CD4-positive, alpha-beta memory T cell (primary cell): ENCODE measurements at regions not wholly inside any gene's neighbourhood (a gene's known extent, or its start where the extent isn't known, plus 50 kb on each side); places are given as distances from the start of the nearest gene placed in this dataset.

Source experiments
- CTCF ChIA-PET: fragments of 350-600 bp; sonication (Branson Sonifier 250); formaldehyde crosslinking; loops from one replicate; lab custom pipeline; 2021; ENCODE audit warnings: inconsistent platforms; ENCODE audit not compliant: partially characterized antibody; lab: Charles Lee
- POLR2A ChIA-PET: fragments of 350-600 bp; sonication (Branson Sonifier 250); formaldehyde crosslinking; loops from one replicate; lab custom pipeline; 2021; ENCODE audit not compliant: partially characterized antibody; lab: Charles Lee
- DNase-seq, 5 donors: peaks; one replicate each; pipeline versions ENCODE4 v3.0.0 to v3.0.0-alpha.2; 2020 to 2022; ENCODE audit warnings: mixed read lengths in 1 of 5
- H3K27ac ChIP-seq: one replicate; pipeline ENCODE4 v1.7.0; 2013; ENCODE audit warnings: low read depth, low read length
- H3K27me3 ChIP-seq: 2 replicates; pipeline ENCODE4 v1.7.0; 2013; ENCODE audit warnings: mild to moderate bottlenecking, low read length, moderate library complexity; ENCODE audit not compliant: insufficient read depth
- H3K36me3 ChIP-seq: 2 replicates; pipeline ENCODE4 v1.7.0; 2013; ENCODE audit warnings: mild to moderate bottlenecking, low read length, moderate library complexity; ENCODE audit not compliant: insufficient read depth
- H3K4me1 ChIP-seq: 2 replicates; pipeline ENCODE4 v1.7.0; 2013; ENCODE audit warnings: mild to moderate bottlenecking, low read length, moderate library complexity; ENCODE audit not compliant: insufficient read depth
- H3K4me3 ChIP-seq, 2 donors: one replicate each; pipeline ENCODE4 v1.7.0; 2013; ENCODE audit warnings: low read length in 2 of 2, mild to moderate bottlenecking in 1 of 2
- H3K9me3 ChIP-seq, 2 donors: one replicate each; pipeline ENCODE4 v1.7.0; 2013; ENCODE audit warnings: low read length in 2 of 2, control low read depth in 1 of 2; ENCODE audit not compliant: control insufficient read depth in 1 of 2
- H3K27ac Mint-ChIP-seq, 7 donors: one replicate each; pipeline ENCODE4 v1.8.0; 2020 to 2021; ENCODE audit warnings: mixed read lengths in 7 of 7, mild to moderate bottlenecking in 6 of 7, inconsistent platforms in 3 of 7, moderate library complexity in 3 of 7
- H3K27me3 Mint-ChIP-seq, 2 donors: one replicate each; pipeline ENCODE4 v1.8.0; 2020 to 2021; ENCODE audit warnings: mixed read lengths in 2 of 2
- H3K36me3 Mint-ChIP-seq, 2 donors: one replicate each; pipeline ENCODE4 v1.8.0; 2020 to 2021; ENCODE audit warnings: mixed read lengths in 2 of 2, inconsistent platforms in 1 of 2, mild to moderate bottlenecking in 1 of 2
- H3K4me1 Mint-ChIP-seq, 4 donors: one replicate each; pipeline ENCODE4 v1.8.0; 2020 to 2021; ENCODE audit warnings: mixed read lengths in 4 of 4, mild to moderate bottlenecking in 1 of 4
- H3K4me3 Mint-ChIP-seq, 8 donors: one replicate each; pipeline ENCODE4 v1.8.0; 2020 to 2021; ENCODE audit warnings: mixed read lengths in 8 of 8, mild to moderate bottlenecking in 7 of 8, moderate library complexity in 6 of 8, inconsistent platforms in 3 of 8
- H3K9me3 Mint-ChIP-seq, 8 donors: one replicate each; pipeline ENCODE4 v1.8.0; 2020 to 2021; ENCODE audit warnings: mixed read lengths in 8 of 8, mild to moderate bottlenecking in 5 of 8, inconsistent platforms in 3 of 8, moderate library complexity in 1 of 8
- intact Hi-C: fragments of 100-400 bp; cut with micrococcal nuclease; formaldehyde crosslinking; loops from one replicate; pipeline ENCODE4 v1.15.1; 2023

DNA sequence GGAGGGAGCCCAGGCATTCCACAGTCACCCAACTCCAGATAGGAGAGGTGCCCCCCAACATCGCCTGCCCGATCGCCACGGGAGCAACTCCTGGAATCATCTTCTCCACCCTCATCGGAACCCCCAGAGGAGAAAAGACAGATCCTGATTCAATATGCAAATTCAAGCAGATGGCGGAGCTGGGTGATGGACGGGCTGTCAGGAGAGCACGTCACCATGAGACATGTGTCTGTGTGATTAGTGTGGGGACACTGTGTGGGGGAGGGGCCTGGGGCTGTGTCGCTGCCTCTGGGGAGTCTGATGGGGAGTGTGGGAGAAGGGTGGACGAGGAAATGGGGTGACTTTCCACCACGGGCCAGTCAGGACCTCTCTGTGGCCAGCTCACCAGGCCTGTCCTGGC, 90.2 kb upstream of the CSF3R start:
- ChIA-PET CTCF (interaction anchor here (1.2 to 4.1 kb wide), 2 partner anchors 13 to 863 kb away, joined by 3 to 28 read pairs; no protein-coding TSS in a partner anchor), POLR2A (no interaction called here)
- H3K27ac Mint-ChIP-seq = peak overlapping the region in 1 of 7 donors; percentile 30
- H3K4me1 ChIP-seq = no peaks in the 10 kb centered on the region
- no peaks in the 10 kb centered on the region for H3K4me1 Mint-ChIP-seq
- H3K27ac ChIP-seq = no peak overlapping the region
- no peaks in the 10 kb centered on the region for H3K9me3 ChIP-seq
- H3K27me3 Mint-ChIP-seq = peaks cover 17 to 31% of the 10 kb centered on the region in 2 donors
- no peaks in the 10 kb centered on the region for H3K9me3 Mint-ChIP-seq
- H3K27me3 ChIP-seq = peaks cover 5% of the 10 kb centered on the region
- no peaks in the 10 kb centered on the region for H3K36me3 Mint-ChIP-seq
- no peak overlapping the region for H3K4me3 Mint-ChIP-seq
- intact Hi-C loops = loop anchor here (10.0 kb wide), 1 partner anchor 1112 kb away; no protein-coding TSS in a partner anchor
- H3K36me3 ChIP-seq = no peaks in the 10 kb centered on the region
- no peak overlapping the region for H3K4me3 ChIP-seq
- no peak for DNase-seq

DNA sequence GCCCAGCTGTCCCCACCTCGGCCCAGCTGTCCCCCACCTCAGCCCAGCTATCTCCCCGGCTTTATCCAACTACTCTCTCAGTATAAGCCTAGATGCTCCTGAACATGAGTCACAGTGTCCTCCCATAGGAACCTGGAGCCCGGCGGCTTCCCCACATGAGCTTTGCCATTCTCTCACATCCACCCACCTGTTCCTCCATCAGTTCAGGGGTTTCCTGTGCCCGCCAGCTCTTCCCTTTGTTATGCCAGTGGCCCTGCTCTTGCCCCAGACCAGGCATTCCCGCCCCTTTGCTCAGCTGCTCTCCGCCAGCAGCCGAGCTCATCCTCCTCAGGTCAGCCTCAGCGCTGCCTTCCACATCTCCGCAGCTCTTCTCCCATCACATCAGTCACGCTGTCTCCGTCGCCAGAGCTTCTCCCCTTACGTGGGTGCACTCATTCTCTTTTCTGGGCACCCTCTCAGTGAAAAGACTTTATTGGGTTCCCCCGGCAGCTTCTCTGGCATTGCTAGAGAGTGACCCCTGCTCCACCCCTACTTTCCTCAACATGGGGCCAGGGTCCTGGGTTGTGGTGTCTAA, 89.5 kb upstream of the CSF3R start:
- Histone ChIP-seq H3K9me3 (no peaks in the 10 kb centered on the region), H3K4me3 (no peak overlapping the region), H3K27me3 (peaks cover 5% of the 10 kb centered on the region), H3K27ac (no peak overlapping the region), H3K36me3 (no peaks in the 10 kb centered on the region), H3K4me1 (no peaks in the 10 kb centered on the region)
- Mint-ChIP-seq H3K27ac (no peak overlapping the region), H3K4me1 (no peaks in the 10 kb centered on the region), H3K9me3 (no peaks in the 10 kb centered on the region), H3K36me3 (no peaks in the 10 kb centered on the region), H3K27me3 (peaks cover 17 to 31% of the 10 kb centered on the region in 2 donors), H3K4me3 (no peak overlapping the region)
- DNase-seq = no peak
- ChIA-PET CTCF (no interaction called here), POLR2A (no interaction called here)
- intact Hi-C loops = loop anchor here (10.0 kb wide), 1 partner anchor 1113 kb away; no protein-coding TSS in a partner anchor

GRCh38 chr1:36571106-36571505, 88.4 kb upstream of the CSF3R start:
- H3K27me3 ChIP-seq = peaks cover 5% of the 10 kb centered on the region
- H3K36me3 Mint-ChIP-seq = no peaks in the 10 kb centered on the region
- no peak overlapping the region for H3K4me3 Mint-ChIP-seq
- H3K4me1 Mint-ChIP-seq = no peaks in the 10 kb centered on the region
- no peaks in the 10 kb centered on the region for H3K9me3 ChIP-seq
- H3K9me3 Mint-ChIP-seq = no peaks in the 10 kb centered on the region
- no peak overlapping the region for H3K4me3 ChIP-seq
- peaks cover 17 to 31% of the 10 kb centered on the region in 2 donors for H3K27me3 Mint-ChIP-seq
- no peak for DNase-seq
- intact Hi-C loops = loop anchor here (10.0 kb wide), 1 partner anchor 1114 kb away; no protein-coding TSS in a partner anchor
- no peak overlapping the region for H3K27ac ChIP-seq
- no peaks in the 10 kb centered on the region for H3K4me1 ChIP-seq
- no peaks in the 10 kb centered on the region for H3K36me3 ChIP-seq
- CTCF ChIA-PET = interaction anchor here (0.7 to 0.8 kb wide), 2 partner anchors 10 to 19 kb away, joined by 3 read pairs; no protein-coding TSS in a partner anchor
- no peak overlapping the region for H3K27ac Mint-ChIP-seq
- POLR2A ChIA-PET = no interaction called here

DNA sequence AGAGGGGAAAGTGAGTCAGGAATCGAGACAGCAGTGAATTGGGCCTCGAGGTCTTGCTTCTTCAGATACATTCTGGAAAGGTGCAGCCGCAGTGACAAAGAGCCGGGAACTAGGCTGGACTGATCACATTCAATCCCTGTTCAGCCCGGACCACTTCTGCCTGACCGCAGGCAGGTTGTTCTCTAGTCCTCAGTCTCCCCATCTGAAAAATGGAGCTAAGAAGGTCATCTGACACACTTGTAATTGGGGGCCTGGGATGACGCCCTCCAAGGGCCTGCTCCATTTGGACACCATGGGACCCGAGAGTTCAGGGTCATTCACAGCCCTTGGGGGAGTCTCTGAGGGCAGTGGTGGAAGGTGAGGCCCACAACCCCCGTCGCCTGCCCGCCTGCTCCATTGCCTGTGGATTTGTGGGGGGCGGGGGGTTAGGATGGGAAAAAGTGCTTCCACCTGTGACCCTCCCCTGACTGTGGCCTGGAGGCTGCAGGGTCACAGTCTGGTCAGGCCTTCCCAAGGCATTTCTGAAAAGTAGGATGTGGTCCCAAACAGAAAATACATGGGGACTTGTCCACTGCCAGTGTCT, 87.9 kb upstream of the CSF3R start:
- H3K9me3 Mint-ChIP-seq = no peaks in the 10 kb centered on the region
- intact Hi-C loops = loop anchor here (10.0 kb wide), 1 partner anchor 1114 kb away; no protein-coding TSS in a partner anchor
- POLR2A ChIA-PET = no interaction called here

GRCh38 chr1:36570006-36570405, 87.3 kb upstream of the CSF3R start:
- H3K4me3 Mint-ChIP-seq = no peak overlapping the region
- no peaks in the 10 kb centered on the region for H3K9me3 ChIP-seq
- peaks cover 5% of the 10 kb centered on the region for H3K27me3 ChIP-seq
- no peaks in the 10 kb centered on the region for H3K4me1 ChIP-seq
- H3K27ac ChIP-seq = no peak overlapping the region
- no peak overlapping the region for H3K27ac Mint-ChIP-seq
- H3K27me3 Mint-ChIP-seq = peaks cover 15 to 23% of the 10 kb centered on the region in 2 donors
- no peaks in the 10 kb centered on the region for H3K9me3 Mint-ChIP-seq
- no peaks in the 10 kb centered on the region for H3K4me1 Mint-ChIP-seq
- H3K36me3 Mint-ChIP-seq = no peaks in the 10 kb centered on the region
- no peak overlapping the region for H3K4me3 ChIP-seq
- H3K36me3 ChIP-seq = no peaks in the 10 kb centered on the region
- intact Hi-C loops = loop anchor here (10.0 kb wide), 1 partner anchor 1115 kb away; no protein-coding TSS in a partner anchor
- no peak for DNase-seq
- ChIA-PET CTCF (interaction anchor here (0.8 kb wide), 1 partner anchor 18 kb away, joined by 3 read pairs; no protein-coding TSS in a partner anchor), POLR2A (no interaction called here)

More for the DNA sequence above, 87.9 kb upstream of the CSF3R start:
- no peak overlapping the region for H3K27ac Mint-ChIP-seq
- CTCF ChIA-PET = interaction anchor here (0.7 to 0.8 kb wide), 2 partner anchors 11 to 18 kb away, joined by 3 read pairs; no protein-coding TSS in a partner anchor
- H3K9me3 ChIP-seq = no peaks in the 10 kb centered on the region
- H3K4me3 ChIP-seq = no peak overlapping the region
- no peak for DNase-seq
- no peaks in the 10 kb centered on the region for H3K4me1 Mint-ChIP-seq
- H3K36me3 Mint-ChIP-seq = no peaks in the 10 kb centered on the region
- peaks cover 5% of the 10 kb centered on the region for H3K27me3 ChIP-seq
- H3K27me3 Mint-ChIP-seq = peaks cover 15 to 27% of the 10 kb centered on the region in 2 donors
- H3K4me3 Mint-ChIP-seq = no peak overlapping the region
- no peaks in the 10 kb centered on the region for H3K36me3 ChIP-seq
- H3K27ac ChIP-seq = no peak overlapping the region
- no peaks in the 10 kb centered on the region for H3K4me1 ChIP-seq

DNA sequence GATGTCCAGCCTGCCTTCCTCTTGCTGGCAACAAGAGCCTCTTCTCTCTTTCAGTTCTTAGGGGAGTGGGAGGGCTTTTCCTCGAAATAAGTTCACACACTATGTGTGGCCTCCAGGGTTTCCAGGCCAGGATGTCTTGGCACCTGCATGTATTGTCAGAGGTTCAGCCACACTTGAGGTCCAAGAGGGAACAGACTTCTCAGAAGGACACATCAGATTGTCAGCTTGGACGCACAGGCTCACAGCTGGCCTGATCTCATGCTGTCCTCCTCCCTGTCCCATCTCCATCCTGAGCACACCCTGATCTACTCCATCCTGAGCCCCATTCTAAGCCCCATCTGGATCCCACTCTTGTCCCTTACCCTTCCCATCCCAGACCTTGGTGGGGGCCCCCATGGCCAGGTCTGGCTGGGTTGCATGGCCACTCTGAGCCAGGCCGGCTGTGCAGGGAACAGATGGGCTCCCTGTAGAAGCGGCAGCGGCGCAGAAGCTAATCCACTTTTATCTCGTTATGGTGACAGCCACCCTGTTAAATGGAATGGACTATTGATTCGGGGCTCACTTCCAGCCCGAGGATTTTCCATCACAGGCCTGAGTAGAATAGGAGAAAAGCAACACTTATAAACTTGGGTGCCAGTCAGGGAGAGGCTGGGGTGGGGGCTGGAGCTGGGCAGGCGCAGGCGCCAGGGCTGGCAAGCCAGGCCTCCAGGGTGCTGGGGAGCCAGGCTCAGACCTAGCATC, 85.1 kb upstream of the CSF3R start:
- Mint-ChIP-seq H3K27me3 (peaks cover 7% of the 10 kb centered on the region in 2 donors), H3K9me3 (no peaks in the 10 kb centered on the region), H3K4me3 (no peak overlapping the region), H3K36me3 (no peaks in the 10 kb centered on the region), H3K27ac (peak overlapping the region in 1 of 7 donors; percentile 75), H3K4me1 (no peaks in the 10 kb centered on the region)
- DNase-seq = no peak
- no peaks in the 10 kb centered on the region for H3K9me3 ChIP-seq
- no peak overlapping the region for H3K4me3 ChIP-seq
- no peak overlapping the region for H3K27ac ChIP-seq
- intact Hi-C loops = no loop called here
- H3K4me1 ChIP-seq = no peaks in the 10 kb centered on the region
- ChIA-PET POLR2A (no interaction called here), CTCF (no interaction called here)
- H3K27me3 ChIP-seq = no peaks in the 10 kb centered on the region
- no peaks in the 10 kb centered on the region for H3K36me3 ChIP-seq
